SK-N-SH treated with all-trans-retinoic acid at 6 μM for 48 hours (cell line): ENCODE measurements at regions not wholly inside any gene's neighbourhood (a gene's known extent, or its start where the extent isn't known, plus 50 kb on each side); places are given as distances from the start of the nearest gene placed in this dataset.

Source experiments
- ATAC-seq: fragments of 200-7000 bp; cut with Tn5 transposase; 3 replicates; pipeline ENCODE4 v1.9.1; 2020; ENCODE audit warnings: mild to moderate bottlenecking, moderate library complexity
- ARNTL ChIP-seq: fragments of 450-650 bp; formaldehyde crosslinking; IDR thresholded peaks from 2 replicates; pipeline ENCODE4 v1.5.0; 2020; ENCODE audit warnings: low read depth, mild to moderate bottlenecking, moderate library complexity, borderline replicate concordance
- BACH2 ChIP-seq: fragments of 250-450 bp; sonication (Bioruptor Pico); IDR thresholded peaks from 2 replicates; pipeline ENCODE4 v1.9.0; 2021; ENCODE audit warnings: mild to moderate bottlenecking, borderline replicate concordance
- CREB5 ChIP-seq: fragments of 250-450 bp; sonication (Bioruptor Pico); IDR thresholded peaks from 2 replicates; pipeline ENCODE4 v1.5.1; 2020; ENCODE audit warnings: low read depth, mild to moderate bottlenecking, moderate library complexity
- CSDC2 ChIP-seq: fragments of 250-450 bp; sonication (Bioruptor Pico); IDR thresholded peaks from 2 replicates; pipeline ENCODE4 v1.5.0; 2020; ENCODE audit warnings: mild to moderate bottlenecking, moderate library complexity
- CSRNP3 ChIP-seq: fragments of 250-450 bp; sonication (Bioruptor Pico); IDR thresholded peaks from 2 replicates; pipeline ENCODE4 v1.5.1; 2021; ENCODE audit warnings: mild to moderate bottlenecking, moderate library complexity
- ESRRG ChIP-seq: fragments of 250-450 bp; sonication (Bioruptor Pico); IDR thresholded peaks from 2 replicates; pipeline ENCODE4 v1.6.1; 2021; ENCODE audit warnings: mild to moderate bottlenecking
- GLIS3 ChIP-seq: fragments of 250-450 bp; sonication (Bioruptor Pico); IDR thresholded peaks from 2 replicates; pipeline ENCODE4 v1.5.0; 2020; ENCODE audit warnings: mild to moderate bottlenecking, moderate library complexity
- ISL1 ChIP-seq: fragments of 250-450 bp; sonication (Bioruptor Pico); IDR thresholded peaks from 2 replicates; pipeline ENCODE4 v2.1.2; 2022; ENCODE audit warnings: mild to moderate bottlenecking, moderate library complexity
- OSR1 ChIP-seq: fragments of 250-450 bp; sonication (Bioruptor Pico); IDR thresholded peaks from 2 replicates; pipeline ENCODE4 v1.8.0; 2022; ENCODE audit warnings: moderate library complexity, mild to moderate bottlenecking, inconsistent platforms
- PATZ1 ChIP-seq: fragments of 250-450 bp; sonication (Bioruptor Pico); IDR thresholded peaks from 2 replicates; pipeline ENCODE4 v1.8.0; 2020; ENCODE audit warnings: mild to moderate bottlenecking, moderate library complexity, borderline replicate concordance
- PPARA ChIP-seq: fragments of 250-450 bp; sonication (Bioruptor Pico); IDR thresholded peaks from 2 replicates; pipeline ENCODE4 v1.5.0; 2020; ENCODE audit warnings: mild to moderate bottlenecking, borderline replicate concordance
- SNAI2 ChIP-seq: fragments of 250-450 bp; sonication (Bioruptor Pico); IDR thresholded peaks from 2 replicates; pipeline ENCODE4 v1.5.0; 2020; ENCODE audit warnings: mild to moderate bottlenecking, moderate library complexity
- TCF4 ChIP-seq: fragments of 250-450 bp; sonication (Bioruptor Pico); IDR thresholded peaks from 2 replicates; pipeline ENCODE4 v1.8.0; 2021; ENCODE audit warnings: mild to moderate bottlenecking, moderate library complexity, borderline replicate concordance
- TOX ChIP-seq: fragments of 250-450 bp; sonication (Bioruptor Pico); IDR thresholded peaks from 2 replicates; pipeline ENCODE4 v1.8.0; 2021; ENCODE audit warnings: mild to moderate bottlenecking, moderate library complexity, borderline replicate concordance
- TSHZ2 ChIP-seq: fragments of 250-450 bp; sonication (Bioruptor Pico); IDR thresholded peaks from 2 replicates; pipeline ENCODE4 v1.5.0; 2020; ENCODE audit warnings: mild to moderate bottlenecking, moderate library complexity
- ZC3H10 ChIP-seq: fragments of 250-450 bp; sonication (Bioruptor Pico); IDR thresholded peaks from 2 replicates; pipeline ENCODE4 v1.5.1; 2021; ENCODE audit warnings: mild to moderate bottlenecking, moderate library complexity
- ZFP3 ChIP-seq: fragments of 250-450 bp; sonication (Bioruptor Pico); IDR thresholded peaks from 2 replicates; pipeline ENCODE4 v1.5.0; 2020; ENCODE audit warnings: mild to moderate bottlenecking, moderate library complexity
- ZFP30 ChIP-seq: fragments of 450-650 bp; formaldehyde crosslinking; IDR thresholded peaks from 2 replicates; pipeline ENCODE4 v1.5.0; 2022; ENCODE audit warnings: mild to moderate bottlenecking, moderate library complexity
- ZNF565 ChIP-seq: fragments of 450-650 bp; formaldehyde crosslinking; conservative IDR thresholded peaks from 2 replicates; pipeline ENCODE4 v1.5.0; 2020; ENCODE audit warnings: low read depth, mild to moderate bottlenecking, moderate library complexity
- ZNF70 ChIP-seq: fragments of 450-650 bp; formaldehyde crosslinking; IDR thresholded peaks from 2 replicates; pipeline ENCODE4 v1.5.0; 2020; ENCODE audit warnings: mild to moderate bottlenecking, moderate library complexity
- ZNF8 ChIP-seq: fragments of 450-650 bp; formaldehyde crosslinking; IDR thresholded peaks from 2 replicates; pipeline ENCODE4 v1.5.0; 2020; ENCODE audit warnings: mild to moderate bottlenecking, moderate library complexity

DNA sequence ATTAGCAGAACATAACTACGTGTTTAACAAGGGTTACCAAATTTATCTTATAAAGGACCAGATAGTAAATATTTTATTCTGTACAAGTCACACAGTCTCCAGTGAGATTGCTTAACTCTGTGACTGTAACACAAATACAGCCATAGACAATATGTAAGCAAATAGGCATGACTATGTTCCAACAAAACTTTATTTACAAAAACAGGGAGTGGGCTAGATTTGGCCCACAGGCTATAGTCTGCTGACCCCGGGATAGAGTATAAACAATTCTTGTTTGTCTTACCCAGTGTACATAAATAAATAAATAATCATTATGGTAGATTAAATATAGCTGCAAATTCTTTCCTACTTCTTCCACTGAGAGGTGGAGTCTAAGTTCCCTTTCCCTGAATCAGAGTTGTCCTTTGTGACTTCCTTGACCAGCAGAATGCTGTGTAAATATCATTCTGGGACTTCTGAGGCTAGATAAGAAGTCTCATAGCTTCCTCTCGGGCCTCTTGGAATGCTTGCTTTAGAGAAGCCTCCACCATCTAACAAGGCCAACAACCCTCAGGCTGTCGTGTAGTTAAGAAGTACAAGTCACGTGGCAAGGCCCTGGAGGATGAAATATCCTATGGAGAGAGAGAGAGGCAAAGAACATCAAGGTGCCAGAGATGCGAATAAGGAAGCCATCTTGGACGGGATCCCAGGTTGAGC lies 59.1 kb upstream of the TMEM244 start:
- no peak for TF ChIP-seq ZFP3 (CRISPR knock-in tag)
- no peak for TF ChIP-seq BACH2 (CRISPR knock-in tag)
- TF ChIP-seq TSHZ2 (CRISPR knock-in tag): no peak
- no peak for TF ChIP-seq OSR1
- no peak for TF ChIP-seq ZNF8
- no peak for TF ChIP-seq ARNTL (CRISPR knock-in tag)
- no peak for TF ChIP-seq ESRRG (CRISPR knock-in tag)
- TF ChIP-seq TCF4: no peak
- no peak for TF ChIP-seq ZC3H10 (CRISPR knock-in tag)
- no peak for TF ChIP-seq ZNF70 (CRISPR knock-in tag)
- no peak for TF ChIP-seq ZFP30
- TF ChIP-seq CSDC2: no peak
- no peak for TF ChIP-seq SNAI2 (CRISPR knock-in tag)
- no peak for TF ChIP-seq PPARA (CRISPR knock-in tag)
- ATAC-seq: no peak

GRCh38 chr6:129911732-129912131 lies 50.6 kb upstream of the TMEM244 start:
- no peak for ATAC-seq
- TF ChIP-seq CSRNP3 (no peak), TCF4 (no peak), ZFP3 (CRISPR knock-in tag) (no peak), PATZ1 (CRISPR knock-in tag) (no peak), TSHZ2 (CRISPR knock-in tag) (no peak), ZC3H10 (CRISPR knock-in tag) (no peak), CREB5 (CRISPR knock-in tag) (no peak), ESRRG (CRISPR knock-in tag) (no peak), ARNTL (CRISPR knock-in tag) (no peak), ZFP30 (no peak), TOX (CRISPR knock-in tag) (no peak), GLIS3 (CRISPR knock-in tag) (no peak), PPARA (CRISPR knock-in tag) (no peak), ZNF70 (CRISPR knock-in tag) (no peak), ZNF565 (CRISPR knock-in tag) (no peak), CSDC2 (no peak), ZNF8 (no peak), OSR1 (no peak), ISL1 (no peak)
